Prostate gland (tissue), 2 donors: ENCODE measurements at regions not wholly inside any gene's neighbourhood (a gene's known extent, or its start where the extent isn't known, plus 50 kb on each side); places are given as distances from the start of the nearest gene placed in this dataset.

ENCODE experiments used
- POLR2A ChIP-seq: fragments of 450-650 bp; IDR thresholded peaks from one replicate; pipeline ENCODE4 v1.6.1; 2016; ENCODE audit warnings: antibody characterized with exemption, mild to moderate bottlenecking
- TF ChIP-seq, protein P1 (sequence below), 4 experiments: fragments of 200-600 bp in 2 of 4; fragments of 450-650 bp in 2 of 4; sonication (generic) in 2 of 4; IDR thresholded peaks; 1 replicate in 3 of 4; 2 replicates in 1 of 4; pipeline ENCODE4 v1.5.1; 2016 to 2019; ENCODE audit warnings: antibody characterized with exemption in 4 of 4, mild to moderate bottlenecking in 2 of 4, moderate library complexity in 2 of 4

DNA sequence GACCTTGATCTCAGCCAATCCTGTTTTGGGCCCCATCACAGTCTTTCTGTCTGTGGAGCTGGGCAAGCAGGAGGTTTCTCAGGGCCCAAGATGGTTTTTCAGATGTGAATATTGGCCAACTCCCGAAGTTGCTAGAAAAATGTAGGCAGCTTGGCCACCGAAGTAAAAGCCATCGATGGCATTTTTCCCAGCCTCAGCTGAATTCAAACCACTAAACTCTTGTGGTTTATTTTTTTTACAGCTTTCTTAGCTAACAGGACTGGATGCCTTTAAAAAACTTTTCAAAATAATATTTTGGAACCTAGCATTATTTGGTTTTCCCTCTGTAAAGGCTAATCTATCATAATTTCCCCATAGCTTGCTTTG lies 102.5 kb upstream of the ERCC6L2 start:
- TF ChIP-seq, protein P1, sequence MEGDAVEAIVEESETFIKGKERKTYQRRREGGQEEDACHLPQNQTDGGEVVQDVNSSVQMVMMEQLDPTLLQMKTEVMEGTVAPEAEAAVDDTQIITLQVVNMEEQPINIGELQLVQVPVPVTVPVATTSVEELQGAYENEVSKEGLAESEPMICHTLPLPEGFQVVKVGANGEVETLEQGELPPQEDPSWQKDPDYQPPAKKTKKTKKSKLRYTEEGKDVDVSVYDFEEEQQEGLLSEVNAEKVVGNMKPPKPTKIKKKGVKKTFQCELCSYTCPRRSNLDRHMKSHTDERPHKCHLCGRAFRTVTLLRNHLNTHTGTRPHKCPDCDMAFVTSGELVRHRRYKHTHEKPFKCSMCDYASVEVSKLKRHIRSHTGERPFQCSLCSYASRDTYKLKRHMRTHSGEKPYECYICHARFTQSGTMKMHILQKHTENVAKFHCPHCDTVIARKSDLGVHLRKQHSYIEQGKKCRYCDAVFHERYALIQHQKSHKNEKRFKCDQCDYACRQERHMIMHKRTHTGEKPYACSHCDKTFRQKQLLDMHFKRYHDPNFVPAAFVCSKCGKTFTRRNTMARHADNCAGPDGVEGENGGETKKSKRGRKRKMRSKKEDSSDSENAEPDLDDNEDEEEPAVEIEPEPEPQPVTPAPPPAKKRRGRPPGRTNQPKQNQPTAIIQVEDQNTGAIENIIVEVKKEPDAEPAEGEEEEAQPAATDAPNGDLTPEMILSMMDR (IDR thresholded peaks at IDR 0.05), result no peak
- no peak for TF ChIP-seq POLR2A
